Activated CD4-positive, alpha-beta T cell treated with anti-CD3 and anti-CD28 coated beads, Interleukin-2, Interleukin-6, amounts not matched to agents 100 ng/mL and 50 ng/mL, durations not matched to agents 16 hours and 8 hours (primary cell): ENCODE measurements at regions not wholly inside any gene's neighbourhood (a gene's known extent, or its start where the extent isn't known, plus 50 kb on each side); places are given as distances from the start of the nearest gene placed in this dataset.

ENCODE experiments used
- DNase-seq: peaks from one replicate; pipeline ENCODE4 v3.0.0-alpha.2; 2020

- no peak for DNase-seq
Observed at GRCh38 chr12:45674181-45674977, 55.1 kb upstream of the ARID2 start.

GRCh38 chr12:45675534-45675933 is 54.0 kb upstream of the ARID2 start:
- DNase-seq, result no peak
